ENCODE measurements at regions not wholly inside any gene's neighbourhood (a gene's known extent, or its start where the extent isn't known, plus 50 kb on each side); places are given as distances from the start of the nearest gene placed in this dataset.
"Not testable (repeated sequence)": the region's sequence is repeated elsewhere in the genome, so short reads cannot be mapped to it uniquely, and the experiment has no call there.

DNA sequence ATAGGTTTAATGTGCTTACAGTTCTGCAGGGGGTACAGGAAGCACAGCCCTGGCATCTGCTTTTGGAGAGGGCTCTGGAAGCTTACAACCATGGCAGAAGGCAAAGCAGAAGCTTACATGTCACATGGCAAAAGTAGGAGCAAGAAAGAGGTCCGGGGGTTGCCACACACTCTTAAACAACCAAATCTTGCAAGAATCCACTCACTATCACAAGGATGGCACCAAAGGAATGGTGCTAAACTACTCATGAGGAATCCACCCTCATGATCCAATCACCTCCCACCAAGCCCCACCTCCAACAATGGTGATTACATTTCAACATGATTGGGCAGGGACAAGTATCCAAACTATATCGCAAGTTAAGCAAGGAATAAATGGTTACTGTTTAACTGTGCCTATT, 255.8 kb upstream of the AVPR1A start:
- DNase-seq (ENCODE audit: low spot score) = no peak

DNA sequence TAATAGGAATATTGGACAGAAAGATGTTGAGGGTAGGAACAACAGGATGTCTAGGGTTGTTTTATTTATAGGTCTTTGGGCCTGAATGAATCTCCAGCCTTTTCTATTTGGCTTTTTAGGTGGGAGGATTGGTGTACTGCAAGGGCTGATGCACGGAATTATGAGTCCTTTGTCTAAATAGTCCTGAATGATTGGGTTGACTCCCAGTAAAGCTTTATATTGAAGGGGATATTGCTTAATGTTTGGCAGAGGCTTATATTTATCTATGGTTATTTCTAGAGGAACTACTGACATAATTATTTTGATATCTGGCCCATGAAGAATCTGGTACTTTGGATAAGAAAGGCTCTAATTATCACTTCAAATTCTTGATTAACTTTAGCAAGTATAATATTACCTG, 253.6 kb upstream of the AVPR1A start:
- no peak for DNase-seq (ENCODE audit: low spot score)

DNA sequence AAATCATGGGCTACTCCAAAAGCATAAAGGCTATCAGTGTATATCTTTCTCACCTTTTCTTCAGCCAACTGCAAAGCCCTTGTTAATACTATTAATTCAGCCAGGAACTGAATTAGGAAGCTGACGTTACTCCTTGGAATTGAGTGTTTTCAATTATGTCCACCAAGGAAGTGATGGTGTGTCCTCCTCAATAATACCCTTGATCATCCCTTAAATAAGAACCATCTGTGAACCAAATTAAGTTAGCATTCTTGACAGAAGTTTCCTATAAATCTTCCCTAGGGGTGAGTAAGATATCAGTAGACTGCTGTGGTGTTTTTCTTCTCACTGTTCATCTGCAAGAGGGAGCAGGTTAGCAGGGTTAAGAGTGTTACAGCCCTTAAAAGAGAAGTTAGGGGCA, 252.3 kb upstream of the AVPR1A start:
- no peak for DNase-seq (ENCODE audit: low spot score)

DNA sequence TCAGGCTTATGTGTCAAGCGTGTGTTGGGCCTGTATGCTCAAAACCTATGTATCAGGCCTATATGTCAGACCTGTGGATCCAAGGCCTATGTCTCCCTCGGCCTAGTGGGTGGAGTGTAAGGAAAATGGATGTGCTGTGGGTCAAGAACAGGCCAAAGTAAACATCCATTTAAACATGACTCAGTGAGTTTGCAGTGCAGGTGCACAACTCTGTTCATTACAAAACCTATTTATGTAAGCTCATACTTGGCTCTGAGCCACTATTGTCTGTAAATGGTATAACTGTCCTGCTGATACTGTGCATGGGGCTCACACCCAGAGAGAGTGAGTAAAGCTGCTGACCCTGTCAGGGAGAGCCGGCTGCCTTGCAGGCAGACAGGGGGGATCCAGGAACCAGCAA, 249.7 kb upstream of the AVPR1A start:
- DNase-seq (ENCODE audit: low spot score) = no peak

DNA sequence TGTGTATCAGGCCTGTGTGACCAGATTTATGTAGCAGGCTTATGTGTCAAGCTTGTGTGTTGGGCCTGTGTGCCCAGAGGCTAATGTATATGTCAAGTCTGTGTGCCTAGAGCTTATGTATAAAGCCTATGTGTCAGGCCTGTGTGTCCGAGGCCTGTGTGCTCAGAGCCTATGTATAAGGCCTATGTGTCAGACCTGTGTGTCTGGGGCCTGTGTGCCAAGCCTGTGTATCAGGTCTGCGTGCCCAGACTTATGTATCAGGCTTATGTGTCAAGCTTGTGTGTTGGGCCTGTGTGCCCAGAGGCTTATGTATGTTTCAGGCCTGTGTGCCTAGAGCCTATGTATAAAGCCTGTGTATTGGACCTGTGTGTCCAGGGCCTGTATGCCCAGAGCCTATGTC, 249.3 kb upstream of the AVPR1A start:
- DNase-seq (ENCODE audit: low spot score) = no peak

DNA sequence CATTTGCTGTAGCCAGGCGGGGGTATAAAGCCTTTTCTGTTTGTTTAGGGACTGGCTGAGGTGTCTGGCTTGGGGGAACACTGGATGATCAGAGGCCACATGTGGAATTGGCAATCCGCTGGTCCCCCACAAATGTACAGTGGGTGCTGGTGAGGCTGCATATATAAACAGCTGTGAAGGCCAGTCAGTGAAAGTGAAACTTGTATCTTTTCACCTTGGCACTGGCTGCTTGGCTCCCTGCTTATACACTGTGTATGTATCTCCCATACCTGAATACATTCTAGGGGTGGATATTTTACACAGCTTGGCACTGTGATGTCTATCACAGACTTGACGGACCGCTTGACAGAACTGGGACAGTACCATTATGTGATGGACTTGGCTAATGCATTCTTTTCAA, 246.8 kb upstream of the AVPR1A start:
- DNase-seq (ENCODE audit: low spot score) = no peak

DNA sequence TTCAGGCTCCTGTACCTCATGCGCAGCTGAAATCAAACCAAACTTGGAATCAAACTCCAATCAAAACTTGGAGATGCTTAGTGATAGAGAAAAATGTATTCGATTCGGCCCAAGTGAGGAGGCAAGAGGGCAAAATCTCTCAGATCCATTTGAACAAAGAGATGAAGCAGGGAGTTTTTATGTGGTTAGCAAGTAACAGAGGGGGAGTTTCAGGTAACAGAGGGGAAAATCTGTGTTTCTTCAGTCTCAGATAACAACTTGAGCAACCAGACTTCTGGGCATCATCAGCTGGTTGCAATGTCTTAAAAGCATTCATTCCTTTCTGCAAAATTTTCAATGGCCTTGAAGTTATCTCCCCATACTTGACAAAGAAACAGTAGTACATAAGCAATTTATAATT, 245.1 kb upstream of the AVPR1A start:
- no peak for DNase-seq (ENCODE audit: low spot score)

DNA sequence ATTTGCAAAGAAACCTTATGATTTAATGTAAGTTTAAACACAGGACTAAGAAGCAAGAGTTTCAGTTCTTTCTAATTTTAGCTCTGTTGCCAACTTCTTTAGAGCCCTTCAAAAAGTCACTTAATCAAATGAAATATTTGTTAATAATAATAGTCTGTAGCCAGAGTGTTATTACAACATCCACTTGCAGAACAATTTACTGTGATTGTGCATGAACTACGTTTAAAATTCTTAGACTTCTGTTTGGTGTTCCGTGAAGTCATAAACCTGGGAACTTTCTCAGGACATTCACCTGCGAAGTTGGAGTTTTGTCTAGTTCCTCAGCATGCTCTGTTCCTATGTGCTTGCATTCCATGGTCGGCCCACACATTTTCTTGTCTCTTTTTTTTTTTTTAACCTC, 244.0 kb upstream of the AVPR1A start:
- no peak for DNase-seq (ENCODE audit: low spot score)

DNA sequence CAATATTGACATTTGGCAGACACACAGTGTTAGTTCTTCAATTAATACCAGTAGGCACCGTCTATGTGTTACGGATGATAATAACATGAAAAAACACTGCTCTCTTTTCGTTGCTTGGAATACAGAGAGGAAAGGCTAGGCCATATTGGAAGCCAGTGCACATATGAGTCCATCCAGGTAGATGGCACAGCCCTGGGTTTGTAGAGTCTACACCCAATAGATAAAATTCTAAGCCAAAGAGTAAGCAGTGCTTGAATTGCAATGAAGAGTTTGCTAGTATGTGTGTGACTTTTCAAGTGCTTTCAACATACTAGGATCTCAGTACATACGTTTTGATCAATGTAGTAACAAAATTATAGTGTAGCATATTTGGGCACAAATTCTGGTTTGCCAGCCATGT, 243.3 kb upstream of the AVPR1A start:
- no peak for DNase-seq (ENCODE audit: low spot score)

DNA sequence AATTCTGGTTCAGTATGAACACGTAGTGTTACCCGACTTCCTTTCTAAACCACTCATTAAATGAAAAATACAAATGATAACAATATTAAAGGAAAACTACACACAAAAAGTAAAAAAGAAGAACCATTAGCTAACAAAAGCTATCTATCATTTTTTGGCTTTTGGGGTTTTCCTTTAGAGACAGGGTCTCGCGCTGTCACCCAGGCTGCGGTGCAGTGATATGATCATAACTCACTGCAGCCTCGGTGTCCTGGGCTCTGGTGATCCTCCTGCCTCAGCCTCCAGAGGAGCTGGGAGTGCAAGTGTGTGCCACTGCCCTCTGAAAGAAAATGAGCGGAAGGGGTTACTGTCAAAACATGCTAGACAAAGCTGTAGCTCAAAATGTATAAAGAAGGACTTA, 238.2 kb upstream of the AVPR1A start:
- DNase-seq (ENCODE audit: low spot score) = no peak

DNA sequence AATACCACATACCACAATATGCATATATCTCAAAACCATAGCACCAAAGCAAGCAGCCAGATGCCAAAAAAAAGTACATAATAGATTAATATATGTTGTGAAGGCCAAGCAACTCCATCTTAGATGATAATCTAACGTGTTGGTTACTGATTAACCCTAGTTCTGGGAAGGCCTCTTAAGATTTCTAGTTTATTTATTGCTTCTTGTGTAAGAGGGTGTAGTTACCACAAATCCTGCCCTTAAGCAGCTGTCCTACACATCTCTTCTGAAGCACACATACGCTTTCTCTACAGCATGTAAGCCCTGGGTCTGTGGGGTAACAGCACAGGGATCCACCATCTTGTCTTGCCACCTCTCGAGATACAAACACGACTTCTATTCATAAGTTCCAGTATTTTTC, 236.8 kb upstream of the AVPR1A start:
- no peak for DNase-seq (ENCODE audit: low spot score)

DNA sequence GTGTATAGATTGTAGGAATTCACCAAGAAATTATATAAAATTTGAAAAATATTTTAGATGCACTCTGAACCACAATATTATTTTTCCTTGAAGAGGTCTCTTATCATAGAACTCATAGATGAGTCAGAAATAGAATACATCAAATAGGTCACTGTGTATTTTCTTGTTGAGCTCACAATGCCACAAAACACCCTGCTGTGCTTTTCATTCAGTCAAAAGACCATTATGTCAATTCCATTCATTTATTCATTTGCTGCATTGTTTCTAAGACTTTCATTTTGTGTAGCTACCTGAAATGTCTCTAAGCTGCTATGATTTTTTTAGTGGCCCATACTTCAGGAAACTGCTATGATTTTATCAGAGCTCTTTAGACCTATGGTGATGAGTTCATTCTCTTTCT, 231.9 kb upstream of the AVPR1A start:
- no peak for DNase-seq (ENCODE audit: low spot score)

DNA sequence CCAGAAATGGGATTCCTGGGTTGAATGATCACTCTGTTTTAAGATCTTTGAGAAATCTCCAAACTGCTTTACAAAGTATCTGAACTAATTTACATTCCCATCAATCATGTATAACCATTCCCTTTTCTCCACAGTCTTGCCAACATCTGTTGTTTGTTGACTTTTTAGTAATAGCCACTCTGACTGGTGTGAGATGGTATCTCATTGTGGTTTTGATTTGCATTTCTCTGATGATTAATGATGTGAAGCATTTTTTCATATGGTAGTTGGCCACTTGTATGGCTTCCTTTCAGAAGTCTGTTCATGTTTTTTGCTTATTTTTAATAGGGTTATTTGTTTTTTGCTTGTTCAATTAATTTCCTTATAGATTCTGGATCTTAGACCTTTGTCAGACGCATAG, 211.8 kb upstream of the AVPR1A start:
- DNase-seq (ENCODE audit: low spot score) = peak; percentile 1

DNA sequence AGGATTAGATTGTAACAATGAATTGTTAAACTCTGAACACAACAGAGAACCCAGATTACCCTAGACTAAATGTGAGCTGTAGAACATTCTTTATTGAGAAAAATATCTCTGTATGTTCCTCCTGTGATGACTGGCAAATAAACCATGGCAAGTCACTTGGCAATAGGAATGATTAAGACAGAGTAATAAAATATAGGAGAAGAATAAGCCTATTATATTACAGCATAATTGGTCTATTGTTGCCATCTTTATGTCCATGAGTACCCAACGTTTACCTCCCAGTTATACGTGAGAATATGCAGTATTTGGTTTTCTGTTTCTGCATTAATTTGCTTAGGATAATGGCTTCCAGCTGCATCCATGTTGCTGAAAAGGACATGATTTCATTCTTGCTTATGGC, 211.2 kb upstream of the AVPR1A start:
- no peak for DNase-seq (ENCODE audit: low spot score)

DNA sequence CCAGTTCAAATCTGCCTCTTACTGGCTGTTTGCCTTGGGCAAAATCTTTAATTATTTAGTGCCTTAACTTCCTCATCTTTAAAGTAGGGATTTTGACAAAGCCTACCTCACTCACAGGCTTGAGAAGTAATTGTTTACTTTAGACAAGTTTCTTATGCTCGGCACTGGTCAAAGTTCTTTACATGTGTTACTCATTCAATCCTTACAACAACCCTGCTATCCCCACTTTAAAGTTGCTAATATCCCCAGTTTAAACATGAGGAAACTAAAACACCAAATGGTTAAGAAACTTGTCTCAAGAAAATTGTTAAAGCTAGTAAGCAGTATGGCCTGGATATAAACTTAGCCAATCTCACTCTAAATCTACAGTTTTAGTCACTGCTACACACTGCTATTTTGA, 204.0 kb upstream of the AVPR1A start:
- DNase-seq (ENCODE audit: low spot score) = no peak

DNA sequence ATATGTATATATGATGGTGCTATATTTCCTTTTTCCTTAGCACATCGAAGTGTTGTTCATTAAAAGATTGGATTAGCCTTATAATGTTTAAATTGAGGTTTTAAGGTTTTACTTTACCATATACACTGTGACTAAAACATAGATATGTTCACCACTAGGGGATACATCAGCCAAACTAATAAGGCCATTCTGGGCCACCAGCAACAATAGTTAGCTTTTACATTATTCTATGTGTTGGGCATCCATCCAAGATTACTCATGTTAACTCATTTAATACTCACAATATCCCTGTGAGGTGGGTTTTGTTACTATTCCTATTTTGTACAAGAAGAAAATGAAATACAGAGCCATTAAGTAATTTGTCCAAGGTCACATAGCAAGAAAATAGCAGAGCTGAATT, 202.6 kb upstream of the AVPR1A start:
- peak; percentile 66 for DNase-seq (ENCODE audit: low spot score)

DNA sequence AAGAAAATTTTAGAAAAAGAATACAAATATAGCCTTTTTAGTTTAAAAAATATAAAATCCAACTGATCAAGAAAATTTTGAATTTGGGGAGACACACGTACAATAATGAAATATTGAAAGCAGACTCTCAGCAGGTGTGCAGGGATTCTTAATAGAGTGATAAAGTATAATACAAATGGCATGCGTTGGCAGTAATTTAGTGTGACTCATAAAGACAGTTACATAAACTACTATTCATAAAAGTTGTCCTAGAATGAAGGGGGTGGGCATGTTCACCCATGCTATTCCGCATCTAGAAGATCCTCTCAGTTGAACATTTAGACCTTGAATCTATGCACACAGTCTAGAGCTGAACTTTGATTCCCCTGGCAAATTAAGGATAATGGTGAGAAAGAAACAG, 200.4 kb upstream of the AVPR1A start:
- no peak for DNase-seq (ENCODE audit: low spot score)

DNA sequence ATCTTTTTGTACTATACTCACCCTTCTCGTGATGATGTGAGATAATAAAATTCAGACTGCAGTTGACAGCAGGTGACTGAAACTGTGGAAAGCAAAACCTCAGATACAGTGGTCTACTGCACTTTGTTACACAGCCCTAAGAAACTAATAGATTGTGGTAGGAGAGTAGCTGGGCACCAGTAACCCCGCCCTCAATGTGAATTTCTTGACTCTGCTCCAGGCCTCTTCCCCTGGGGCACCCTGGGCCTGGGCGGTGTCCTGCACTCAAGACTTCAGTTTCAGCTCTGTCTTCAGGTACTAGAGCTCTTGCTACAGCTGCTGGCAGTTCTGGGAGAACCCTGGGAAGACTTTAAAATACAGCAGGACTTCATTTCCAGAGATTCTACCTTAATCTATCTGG, 197.6 kb upstream of the AVPR1A start:
- DNase-seq (ENCODE audit: low spot score) = no peak

DNA sequence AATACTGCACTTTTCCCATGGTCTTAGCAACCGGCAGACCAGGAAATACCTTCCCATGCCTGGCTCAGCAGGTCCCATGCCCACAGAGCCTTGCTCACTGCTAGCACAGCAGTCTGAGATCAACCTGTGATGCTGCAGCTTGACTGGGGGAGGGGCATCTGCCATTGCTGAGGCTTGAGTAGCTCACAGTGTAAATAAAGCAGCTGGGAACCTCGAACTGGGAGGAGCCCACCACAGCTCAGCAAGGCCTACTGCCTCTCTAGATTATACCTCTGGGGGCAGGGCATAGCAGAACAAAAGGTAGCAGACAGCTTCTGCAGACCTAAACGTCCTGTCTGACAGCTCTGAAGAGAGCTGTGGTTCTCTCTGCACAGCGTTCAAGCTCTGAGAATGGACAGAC, 186.2 kb upstream of the AVPR1A start:
- not testable (repeated sequence) for DNase-seq (ENCODE audit: low spot score)

DNA sequence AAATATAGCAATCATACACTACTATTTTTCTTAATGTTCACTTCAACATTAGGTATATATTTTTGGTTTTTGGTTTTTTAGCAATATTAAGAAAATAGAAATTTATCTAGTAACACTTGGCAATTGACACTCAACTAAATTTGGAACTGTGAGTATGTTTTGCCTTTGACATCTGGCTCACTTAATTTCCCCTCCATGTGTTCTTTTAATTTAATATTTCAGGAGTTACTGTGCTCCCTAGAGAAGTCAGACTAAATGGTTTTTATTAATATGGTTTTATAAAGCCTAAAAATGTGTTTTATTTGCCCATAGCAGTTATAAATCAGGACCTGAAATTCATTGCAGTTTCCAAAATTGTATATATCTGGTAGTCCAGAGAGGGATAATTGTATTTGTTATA, 175.3 kb upstream of the AVPR1A start:
- DNase-seq (ENCODE audit: low spot score) = no peak

DNA sequence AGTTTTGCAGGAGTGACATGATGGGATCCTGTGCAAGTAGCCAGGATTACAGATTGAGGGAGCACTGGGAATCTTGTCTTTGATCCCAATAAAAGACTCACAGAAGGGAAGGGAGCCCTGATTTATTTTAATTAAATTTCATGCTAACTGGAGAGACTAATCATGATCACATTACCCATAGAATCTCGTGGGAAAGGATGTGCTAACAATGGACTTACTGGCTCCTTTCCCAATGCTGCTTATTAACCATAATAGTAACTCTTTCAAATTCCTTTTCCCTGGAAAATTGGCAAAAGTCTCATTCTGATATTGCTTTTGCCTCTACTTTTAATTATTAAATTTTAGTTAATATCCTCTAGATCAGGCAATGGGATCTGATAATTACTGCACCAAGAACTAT, 174.8 kb upstream of the AVPR1A start:
- no peak for DNase-seq (ENCODE audit: low spot score)

DNA sequence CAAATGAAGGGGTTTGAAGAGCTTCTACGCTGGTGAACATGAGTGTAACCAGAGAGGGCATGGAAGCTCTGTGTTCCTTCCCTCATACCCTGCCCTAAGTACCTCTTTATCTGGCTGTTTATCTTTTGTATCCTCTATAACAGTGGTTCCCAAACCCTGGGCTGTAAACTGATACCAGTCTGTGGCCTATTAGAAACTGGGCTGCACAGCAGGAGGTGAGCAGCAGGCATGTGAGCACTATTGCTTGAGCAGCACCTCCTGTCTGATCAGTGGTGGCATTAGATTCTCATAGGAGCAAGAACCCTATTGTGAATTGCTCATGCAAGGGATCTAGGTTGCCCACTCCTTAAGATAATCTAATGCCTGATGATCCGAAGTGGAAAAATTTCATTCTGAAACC, 172.9 kb upstream of the AVPR1A start:
- DNase-seq (ENCODE audit: low spot score) = no peak

DNA sequence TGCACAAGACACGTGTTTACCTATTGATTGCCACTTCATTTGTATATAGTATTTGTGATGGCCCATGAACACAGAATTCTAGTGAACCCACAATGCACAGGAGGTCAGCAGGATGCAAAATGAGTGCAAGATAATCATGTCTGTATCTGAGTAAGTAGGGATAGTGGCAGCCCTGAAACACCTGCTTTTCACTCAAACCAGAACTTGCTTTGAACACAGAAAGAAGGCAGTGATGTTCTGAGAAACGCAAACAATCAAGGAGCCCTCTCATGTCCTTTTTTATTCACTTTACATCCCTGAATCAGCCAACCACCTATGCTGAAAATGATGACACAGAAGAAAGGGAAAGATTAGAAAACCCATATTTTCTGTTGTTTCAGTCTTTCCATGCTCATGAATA, 170.4 kb upstream of the AVPR1A start:
- no peak for DNase-seq (ENCODE audit: low spot score)

DNA sequence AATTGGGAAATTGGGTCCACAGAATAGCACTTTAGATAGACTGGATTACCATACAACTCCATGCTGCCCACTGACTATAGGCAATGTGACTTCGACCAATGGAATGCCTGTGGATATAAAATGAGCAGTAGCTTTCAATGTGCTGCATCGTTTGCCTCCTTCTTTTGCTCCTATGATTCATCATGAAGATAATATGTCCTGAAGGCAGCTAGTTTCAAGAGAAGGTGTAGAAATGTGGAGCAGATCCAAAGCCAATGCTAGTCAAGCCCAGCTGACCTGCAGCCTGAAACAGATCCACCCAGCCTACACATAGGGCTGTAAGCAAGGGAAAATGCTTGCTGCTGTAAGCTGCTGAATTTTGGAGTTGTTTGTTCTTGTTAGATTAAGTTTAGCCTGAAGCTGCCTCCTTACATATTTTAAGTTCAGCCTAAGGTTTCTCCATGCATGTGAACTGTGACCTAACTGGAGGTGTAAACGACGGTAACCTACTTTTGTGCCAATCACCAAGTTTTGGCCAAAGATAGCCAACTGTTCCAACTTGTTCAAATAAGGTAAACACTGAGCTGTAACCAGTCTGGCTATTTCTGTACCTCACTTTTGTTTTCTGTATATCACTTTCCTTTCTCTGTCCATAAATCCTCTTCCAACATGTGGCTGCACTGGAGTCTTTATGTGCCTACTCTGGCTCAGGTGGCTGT, 169.1 kb upstream of the AVPR1A start:
- DNase-seq (ENCODE audit: low spot score) = no peak

DNA sequence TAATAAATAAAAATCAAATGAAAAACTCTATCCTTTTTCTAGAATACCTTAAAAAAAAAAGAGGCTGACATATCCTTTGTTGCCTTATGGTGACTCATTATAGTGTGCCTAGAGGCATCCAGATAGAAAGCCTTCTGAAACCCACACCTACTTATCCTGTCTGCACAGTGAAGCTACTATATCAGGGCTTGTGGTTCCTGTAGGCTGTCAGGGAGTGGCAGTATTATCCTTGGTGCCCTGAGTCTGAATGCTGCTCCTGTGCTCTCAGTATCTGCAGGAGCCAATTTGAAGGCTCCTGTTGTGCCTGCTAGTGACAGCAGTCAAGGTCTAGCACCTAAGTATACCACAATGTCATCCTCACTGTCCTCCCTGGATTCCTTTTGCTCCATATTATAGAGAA, 168.4 kb upstream of the AVPR1A start:
- peak; percentile 12 for DNase-seq (ENCODE audit: low spot score)
